GM19240 (cell line): ENCODE measurements at regions not wholly inside any gene's neighbourhood (a gene's known extent, or its start where the extent isn't known, plus 50 kb on each side); places are given as distances from the start of the nearest gene placed in this dataset.
"Not testable (repeated sequence)": the region's sequence is repeated elsewhere in the genome, so short reads cannot be mapped to it uniquely, and the experiment has no call there.

Experiments
- DNase-seq: peaks from one replicate; pipeline ENCODE4 v3.0.0; 2011; ENCODE audit warnings: low spot score; ENCODE audit not compliant: insufficient read length

- DNase-seq = not testable (repeated sequence)
Measured at GRCh38 chr6:144532238-144532637, 247.1 kb downstream of the UTRN start.

- no peak for DNase-seq
Measured at GRCh38 chr6:144534180-144534579, 249.0 kb downstream of the UTRN start.

GRCh38 chr6:144535630-144536029 is 250.5 kb downstream of the UTRN start:
- no peak for DNase-seq

GRCh38 chr6:144536079-144536478 is 250.9 kb downstream of the UTRN start:
- DNase-seq = no peak

- DNase-seq = no peak
Measured at GRCh38 chr6:144543006-144543871, 258.1 kb downstream of the UTRN start.

GRCh38 chr6:144544266-144544830 is 259.2 kb downstream of the UTRN start:
- no peak for DNase-seq

- no peak for DNase-seq
Measured at GRCh38 chr6:144546807-144547206, 261.7 kb downstream of the UTRN start.

GRCh38 chr6:144547409-144547808 is 262.3 kb downstream of the UTRN start:
- no peak for DNase-seq

GRCh38 chr6:144548536-144548935 is 263.4 kb downstream of the UTRN start:
- DNase-seq = no peak

- no peak for DNase-seq
Measured at GRCh38 chr6:144549837-144550747, 265.0 kb downstream of the UTRN start.

- DNase-seq = no peak
Measured at GRCh38 chr6:144551339-144551738, 266.2 kb downstream of the UTRN start.

- no peak for DNase-seq
Measured at GRCh38 chr6:144555066-144555465, 269.9 kb downstream of the UTRN start.

GRCh38 chr6:144559865-144560593 is 274.9 kb downstream of the UTRN start:
- DNase-seq = no peak

GRCh38 chr6:144561455-144562043 is 276.4 kb downstream of the UTRN start:
- no peak for DNase-seq

GRCh38 chr6:144564202-144564601 is 279.1 kb downstream of the UTRN start:
- no peak for DNase-seq

- no peak for DNase-seq
Measured at GRCh38 chr6:144566868-144567615, 281.9 kb downstream of the UTRN start.

- no peak for DNase-seq
Measured at GRCh38 chr6:144568241-144568640, 283.1 kb downstream of the UTRN start.

- DNase-seq = not testable (repeated sequence)
Measured at GRCh38 chr6:144572541-144572940, 287.4 kb downstream of the UTRN start.

GRCh38 chr6:144574796-144575195 is 289.7 kb downstream of the UTRN start:
- no peak for DNase-seq

- DNase-seq = no peak
Measured at GRCh38 chr6:144575327-144575726, 290.2 kb downstream of the UTRN start.
